ENCODE measurements at regions not wholly inside any gene's neighbourhood (a gene's known extent, or its start where the extent isn't known, plus 50 kb on each side); places are given as distances from the start of the nearest gene placed in this dataset.

- Histone ChIP-seq H3K4me2 (ENCODE audit: low read depth, low read length) (no peak overlapping the region), H3K4ac (ENCODE audit: low read depth, low read length) (peak overlapping the region; percentile 39; the same call in 1 of the 2 replicates), H2BK120ac (ENCODE audit: low read depth, low read length) (no peak overlapping the region), H2AFZ (replicated peaks; ENCODE audit: low read length, poor library complexity) (no peak overlapping the region), H3K9ac (ENCODE audit: low read depth, low read length) (no peak overlapping the region), H3K36me3 (ENCODE audit: control insufficient read depth, insufficient read depth, low read length) (no peaks in the 10 kb centered on the region), H2AK5ac (ENCODE audit: low read depth, low read length) (no peak overlapping the region; the same call in 1 of the 2 replicates), H3K9me1 (ENCODE audit: insufficient read depth, low read length) (peaks cover 6% of the 10 kb centered on the region; the same call in 1 of the 2 replicates), H4K91ac (ENCODE audit: insufficient read depth, low read depth, low read length) (peak overlapping the region; percentile 18; the same call in 1 of the 2 replicates), H3K56ac (ENCODE audit: extremely low read depth, insufficient read depth, low read length) (no peak overlapping the region), H2AK9ac (replicated peaks; ENCODE audit: low read depth, low read length, poor library complexity) (no peak overlapping the region), H3K9me3 (ENCODE audit: control insufficient read depth, insufficient read depth, low read length) (no peaks in the 10 kb centered on the region), H3K14ac (replicated peaks; ENCODE audit: low read depth, low read length) (peak overlapping the region; percentile 67; the same call in 1 of the 2 replicates), H2BK5ac (ENCODE audit: low read depth, low read length, poor library complexity, severe bottlenecking) (no peak overlapping the region), H3K4me1 (ENCODE audit: control insufficient read depth, insufficient read depth, low read length) (no peaks in the 10 kb centered on the region; the same call in 1 of the 2 replicates), H3K79me1 (ENCODE audit: low read depth in 1 of 2, low read length in 2 of 2) (no peaks in the 10 kb centered on the region), H4K8ac (ENCODE audit: low read depth in 2 of 2, low read length in 2 of 2) (no peak overlapping the region), H3K4me3 (ENCODE audit: insufficient read depth, low read depth, low read length) (no peak overlapping the region), H4K5ac (ENCODE audit: low read depth, low read length) (no peak overlapping the region), H4K20me1 (ENCODE audit: insufficient read depth, low read length) (no peaks in the 10 kb centered on the region), H3K18ac (ENCODE audit: low read depth, low read length) (no peak overlapping the region), H2BK15ac (ENCODE audit: low read depth, low read length) (no peak overlapping the region), H3K27me3 (ENCODE audit: control insufficient read depth, insufficient read depth, low read length) (peaks cover 2% of the 10 kb centered on the region), H2BK20ac (ENCODE audit: low read depth, low read length) (0 out of 2 replicates have a peak overlapping the region, but pooled peaks have one; percentile 34), H3K23ac (ENCODE audit: low read depth, low read length) (no peak overlapping the region), H3K27ac (ENCODE audit: insufficient read depth, low read length) (no peak overlapping the region)
- ChIA-PET POLR2A (ENCODE audit: unreplicated experiment) (no interaction called here), CTCF (no interaction called here)
- in situ Hi-C loops (cut with MboI; ENCODE audit: low sequenced_read_pairs) (no loop called here), dilution Hi-C loops (cut with HindIII; ENCODE audit: low sequenced_read_pairs, unreplicated experiment) (no loop called here), intact Hi-C loops (cut with micrococcal nuclease) (no loop called here)
- DNase-seq (peak; percentile 79), ATAC-seq (ENCODE audit: low read depth) (peak; percentile 85)
- TF ChIP-seq NFE2L2 (IDR thresholded peaks at IDR 0.05; ENCODE audit: low read depth, low read length) = peak; percentile 63; the same call in 1 of the 2 replicates
- peak; percentile 86 for TF ChIP-seq FOS (IDR thresholded peaks at IDR 0.05; ENCODE audit: low read depth, low read length)
- no peak for TF ChIP-seq CHD1 (IDR thresholded peaks at IDR 0.05; ENCODE audit: low read depth, low read length)
- TF ChIP-seq SMC3 (IDR thresholded peaks at IDR 0.05; ENCODE audit: low read depth, low read length) = peak; percentile 19
- peak; percentile 59 for TF ChIP-seq MAFK (IDR thresholded peaks at IDR 0.05; ENCODE audit: low read depth, low read length)
- BruUV-seq (replicated peaks) = no TSS peak
Observed at GRCh38 chr10:36023939-36024338, 381.8 kb upstream of the FZD8 start.

Measured in IMR-90 (cell line).